ENCODE measurements at regions not wholly inside any gene's neighbourhood (a gene's known extent, or its start where the extent isn't known, plus 50 kb on each side); places are given as distances from the start of the nearest gene placed in this dataset.

DNA sequence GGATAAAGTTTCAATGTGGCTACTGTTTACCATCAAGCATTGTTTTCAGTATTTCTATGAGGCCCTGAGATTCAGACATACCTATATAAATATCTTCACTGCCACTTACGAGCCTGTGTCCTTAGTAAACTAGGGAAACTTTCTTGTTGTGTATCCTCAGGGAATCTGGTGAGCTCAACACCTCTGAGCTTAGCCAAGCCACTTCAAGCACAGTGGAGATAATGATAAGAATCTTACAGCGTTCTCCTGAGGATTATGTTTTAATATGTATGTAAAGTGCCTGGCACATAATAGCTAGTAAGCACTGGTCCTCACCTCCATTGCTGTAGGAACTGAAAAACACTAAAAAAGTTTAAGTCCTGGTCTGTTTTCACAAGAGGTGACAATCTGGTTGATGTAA lies 268.3 kb downstream of the SKIDA1 start:
- TF ChIP-seq SUZ12 (IDR thresholded peaks at IDR 0.05; ENCODE audit: extremely low read depth, insufficient read depth, insufficient read length) (no peak), YY1 (IDR thresholded peaks at IDR 0.05; ENCODE audit: insufficient read depth, insufficient read length) (no peak)

All from NT2/D1 (cell line).